ENCODE measurements at regions not wholly inside any gene's neighbourhood (a gene's known extent, or its start where the extent isn't known, plus 50 kb on each side); places are given as distances from the start of the nearest gene placed in this dataset.

- DNase-seq, result no peak
Measured at GRCh38 chr11:112724496-112724790, 236.8 kb upstream of the NCAM1 start.

DNA sequence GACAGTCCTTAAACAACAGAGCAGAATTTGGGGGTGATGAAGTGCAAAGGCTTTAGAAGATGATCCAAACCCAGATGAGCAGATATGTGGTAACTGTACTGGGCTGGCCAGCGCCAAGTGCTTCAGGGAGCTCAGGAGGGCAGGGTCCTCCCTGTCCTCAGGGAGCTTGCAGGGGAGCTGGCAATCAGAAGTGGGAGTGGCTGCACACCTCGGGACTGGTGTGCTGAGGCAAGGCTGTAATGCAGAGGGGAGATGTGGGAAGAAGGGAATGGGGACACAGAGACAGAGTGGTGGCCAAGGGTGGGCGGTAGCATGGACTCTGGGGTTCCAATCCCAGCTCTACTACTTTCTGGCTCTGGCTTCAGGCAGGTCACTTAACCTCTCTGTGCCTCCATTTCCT is 235.6 kb upstream of the NCAM1 start:
- DNase-seq, result no peak

- DNase-seq, result no peak
Measured at GRCh38 chr11:112727341-112727841, 233.8 kb upstream of the NCAM1 start.

DNA sequence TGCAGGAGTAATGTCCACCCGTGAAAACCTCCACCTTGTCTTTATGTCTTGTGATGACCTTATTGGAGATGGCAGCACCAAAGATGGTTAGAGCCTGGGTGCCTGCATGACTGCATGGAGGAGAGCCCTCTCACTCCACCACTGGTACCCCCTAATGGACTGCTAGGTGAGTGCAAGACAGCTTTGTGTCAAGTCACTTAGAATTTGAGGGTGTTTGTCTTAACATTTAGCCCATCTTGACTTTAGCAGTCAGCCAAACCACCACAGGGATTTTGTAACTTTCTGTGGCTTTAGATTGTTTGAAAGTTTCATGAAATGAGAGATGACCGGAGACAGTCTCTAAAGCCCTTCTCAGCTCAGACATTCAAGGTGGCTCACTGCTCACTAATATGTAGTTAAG is 232.9 kb upstream of the NCAM1 start:
- DNase-seq, result no peak

- DNase-seq, result no peak
Measured at GRCh38 chr11:112728716-112729115, 232.5 kb upstream of the NCAM1 start.

- DNase-seq, result no peak
Measured at GRCh38 chr11:112730591-112730990, 230.6 kb upstream of the NCAM1 start.

- no peak for DNase-seq
Measured at GRCh38 chr11:112731538-112731937, 229.7 kb upstream of the NCAM1 start.

- no peak for DNase-seq
Measured at GRCh38 chr11:112732031-112732430, 229.2 kb upstream of the NCAM1 start.

GRCh38 chr11:112734207-112734606 is 227.0 kb upstream of the NCAM1 start:
- DNase-seq, result no peak

DNA sequence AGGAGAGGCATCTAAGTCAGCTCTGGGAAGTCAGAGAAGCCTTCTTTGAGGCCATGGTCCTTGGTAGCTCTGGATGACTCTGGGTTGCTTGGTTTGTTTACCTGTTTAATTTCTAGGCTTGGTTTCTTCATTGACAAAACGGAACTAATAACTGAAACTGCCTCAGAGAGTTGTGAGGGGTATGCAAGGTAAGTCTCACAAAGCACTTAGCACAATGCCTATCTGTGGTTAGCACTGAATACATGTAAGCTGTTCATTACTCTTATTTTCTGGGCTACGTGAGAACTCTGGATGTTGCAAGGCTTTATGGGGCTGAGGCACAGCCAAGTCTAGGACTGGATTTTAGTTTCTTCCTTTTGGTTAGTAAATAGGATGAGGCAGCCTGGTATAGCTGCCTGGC is 225.8 kb upstream of the NCAM1 start:
- no peak for DNase-seq

DNA sequence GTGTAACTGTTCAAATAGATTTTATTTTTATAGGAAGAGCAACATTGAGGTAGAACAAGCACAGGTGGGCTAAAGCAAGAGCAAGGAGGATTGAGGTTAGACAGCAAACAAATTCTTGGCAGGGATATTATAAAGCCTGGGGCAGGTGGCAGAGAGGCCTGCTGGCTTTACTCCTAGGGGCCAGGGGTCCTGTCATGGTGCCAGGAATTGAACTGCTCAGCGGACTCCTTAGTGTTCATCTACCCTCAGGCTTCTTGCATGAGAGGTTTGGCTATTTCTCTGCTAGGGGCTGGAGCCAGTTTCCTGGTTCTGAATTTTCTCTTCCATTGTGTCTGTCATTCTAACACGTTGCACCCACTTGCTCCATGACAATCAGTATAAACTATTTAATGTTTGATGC is 217.2 kb upstream of the NCAM1 start:
- no peak for DNase-seq

DNA sequence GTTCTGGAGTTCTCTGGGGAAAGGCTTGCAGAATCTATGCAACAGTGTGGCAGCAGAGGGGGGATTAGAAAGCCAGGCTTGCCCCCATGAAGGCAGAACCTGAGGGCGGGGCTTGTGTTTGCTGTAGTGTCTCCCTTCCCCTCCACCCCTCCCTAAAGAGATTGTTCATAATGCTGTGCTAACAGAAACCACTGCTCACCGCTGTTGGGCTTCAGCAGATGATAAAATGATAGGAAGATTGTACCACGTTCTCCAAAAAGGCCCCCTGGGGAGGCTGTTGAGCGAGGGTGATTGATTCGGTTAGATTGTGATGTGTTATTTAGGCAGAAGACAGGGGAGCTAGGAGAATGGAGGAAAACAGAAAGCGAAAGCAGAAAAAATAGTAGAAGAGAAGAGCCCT is 215.2 kb upstream of the NCAM1 start:
- no peak for DNase-seq

DNA sequence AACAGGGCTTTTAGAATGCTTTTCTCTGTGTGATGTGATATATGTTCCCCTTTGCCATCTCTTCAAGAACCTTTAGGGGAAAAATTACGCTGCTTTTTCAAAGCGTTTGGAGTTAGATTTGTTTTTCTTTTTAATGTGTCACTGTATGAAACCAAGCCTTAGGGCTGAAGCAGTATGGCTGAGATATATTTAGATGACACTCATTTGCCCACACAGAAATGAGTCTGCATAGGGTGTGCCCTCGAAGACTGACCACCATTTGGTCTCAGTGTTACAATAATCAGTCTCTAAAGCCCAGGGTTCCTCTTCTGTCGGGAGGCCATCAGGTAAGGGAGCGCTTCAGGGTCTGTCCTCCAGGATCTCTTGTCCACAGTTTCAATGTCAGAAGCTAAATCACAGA is 213.0 kb upstream of the NCAM1 start:
- DNase-seq, result no peak

GRCh38 chr11:112748713-112749543 is 212.3 kb upstream of the NCAM1 start:
- no peak for DNase-seq

GRCh38 chr11:112751329-112751728 is 209.9 kb upstream of the NCAM1 start:
- DNase-seq, result no peak

- no peak for DNase-seq
Measured at GRCh38 chr11:112751772-112752171, 209.4 kb upstream of the NCAM1 start.

- no peak for DNase-seq
Measured at GRCh38 chr11:112752563-112752962, 208.7 kb upstream of the NCAM1 start.

GRCh38 chr11:112753706-112754105 is 207.5 kb upstream of the NCAM1 start:
- DNase-seq, result no peak

DNA sequence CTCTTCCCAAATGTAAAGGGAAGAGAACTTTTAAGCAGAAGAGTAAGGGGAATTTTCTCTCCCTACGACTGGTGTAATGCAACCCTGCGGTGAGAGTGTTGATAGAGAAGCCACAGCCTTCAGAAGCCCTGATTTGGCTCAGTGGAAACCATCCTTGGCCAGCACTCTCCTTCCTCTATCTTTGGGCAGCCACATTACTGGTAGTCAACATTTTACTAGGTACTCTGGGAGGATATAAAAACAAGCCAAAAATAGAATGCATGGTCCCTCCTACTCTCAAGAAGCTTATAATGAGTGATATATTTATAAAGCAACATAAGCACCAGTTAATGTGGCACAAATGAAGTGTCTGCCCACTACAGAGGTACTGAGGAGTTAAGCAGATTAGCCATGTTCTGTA is 201.8 kb upstream of the NCAM1 start:
- no peak for DNase-seq

- no peak for DNase-seq
Measured at GRCh38 chr11:112760396-112761059, 200.7 kb upstream of the NCAM1 start.

DNA sequence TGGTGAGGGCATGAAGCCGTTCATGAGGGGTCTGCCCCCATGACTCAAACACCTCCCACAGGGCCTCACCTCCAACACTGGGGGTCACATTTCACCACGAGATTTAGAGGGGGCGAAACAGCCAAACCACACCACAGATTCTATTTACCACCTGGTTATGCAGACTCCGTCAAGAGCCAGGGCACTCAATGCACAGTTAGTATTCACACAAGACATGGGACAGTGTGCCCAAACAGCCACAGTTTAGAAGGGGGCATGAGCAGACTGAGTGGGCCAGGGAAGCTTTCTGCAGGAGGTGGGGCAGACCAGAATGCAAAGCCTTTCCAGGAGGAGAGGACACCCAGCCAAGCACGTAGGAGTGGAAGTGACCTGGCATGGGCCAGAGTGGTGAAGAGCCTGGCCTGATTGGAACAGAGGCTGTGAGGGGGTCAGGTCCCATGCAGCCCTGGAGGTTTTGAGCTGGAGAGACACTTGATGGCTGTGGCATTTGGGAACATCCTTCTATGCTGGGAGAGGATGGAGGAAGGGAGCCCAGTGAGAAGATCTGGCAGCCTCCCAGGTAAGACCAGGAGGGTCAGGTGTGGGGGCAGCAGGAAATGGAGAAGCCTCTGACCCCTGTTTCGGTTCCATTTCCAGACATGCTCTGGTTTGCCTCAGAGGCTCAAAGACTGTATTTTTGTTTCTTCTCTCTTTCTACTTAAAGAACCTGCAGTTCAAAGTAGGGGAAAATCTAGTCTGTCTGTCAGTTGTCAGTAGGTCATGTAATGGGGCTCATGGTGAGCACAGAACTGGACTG is 199.1 kb upstream of the NCAM1 start:
- DNase-seq, result no peak

DNA sequence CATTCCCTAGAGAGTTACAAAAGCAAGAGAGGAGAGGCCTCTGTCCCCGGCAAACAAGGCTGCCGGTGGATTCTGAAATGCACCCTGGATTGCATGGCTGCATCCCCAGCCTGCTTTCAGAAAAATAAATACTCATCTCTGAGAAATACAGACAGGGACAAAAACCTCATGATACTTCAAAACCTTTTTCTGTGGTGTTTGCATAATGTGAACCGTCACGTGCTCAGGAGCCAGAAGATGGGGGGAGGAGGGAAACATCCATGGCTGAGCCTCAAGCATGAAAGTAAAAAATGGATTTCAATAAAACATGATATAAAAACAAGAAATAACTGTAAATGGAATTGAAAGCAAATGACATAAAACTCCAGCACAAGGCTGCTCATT is 198.5 kb upstream of the NCAM1 start:
- no peak for DNase-seq

DNA sequence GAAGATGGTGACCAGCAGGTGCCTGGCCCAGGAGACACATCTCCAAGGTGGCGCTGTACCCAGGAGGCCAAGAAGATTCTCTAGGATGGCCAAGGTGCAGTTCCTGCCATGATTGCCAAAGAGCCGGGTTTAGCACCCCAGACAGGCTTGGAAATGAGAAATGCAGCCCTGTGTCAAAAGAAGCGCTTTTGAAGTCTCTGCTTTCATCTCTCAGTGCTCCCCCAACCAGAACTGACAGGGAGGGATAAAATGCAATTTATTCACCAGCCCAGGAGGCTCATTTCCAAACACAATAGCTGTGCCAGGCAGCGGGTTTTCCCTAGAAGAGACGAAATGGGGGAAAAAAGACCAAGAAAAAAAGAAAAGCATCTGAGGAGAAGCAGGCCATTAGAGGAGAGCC is 195.9 kb upstream of the NCAM1 start:
- DNase-seq, result no peak

GRCh38 chr11:112769170-112769569 is 192.1 kb upstream of the NCAM1 start:
- no peak for DNase-seq

Data from activated CD8-positive, alpha-beta memory T cell treated with anti-CD3 and anti-CD28 coated beads, Interleukin-2, amount 50 U/mL, for 48 hours (primary cell).